ENCODE measurements at regions not wholly inside any gene's neighbourhood (a gene's known extent, or its start where the extent isn't known, plus 50 kb on each side); places are given as distances from the start of the nearest gene placed in this dataset.
"Not testable (repeated sequence)": the region's sequence is repeated elsewhere in the genome, so short reads cannot be mapped to it uniquely, and the experiment has no call there.

- no peak for DNase-seq
- intact Hi-C loops (cut with DNase I), result no loop called here
- Histone ChIP-seq H3K4me3 (no peak overlapping the region), H3K36me3 (no peaks in the 10 kb centered on the region), H3K9me3 (no peaks in the 10 kb centered on the region), H3K4me1 (no peaks in the 10 kb centered on the region), H3K27me3 (no peaks in the 10 kb centered on the region), H3K27ac (no peak overlapping the region)
- ATAC-seq, result no peak
- TF ChIP-seq CTCF (IDR thresholded peaks at IDR 0.05), result no peak
Observed at GRCh38 chr14:82009993-82010392, 476.3 kb upstream of the SEL1L start.

DNA sequence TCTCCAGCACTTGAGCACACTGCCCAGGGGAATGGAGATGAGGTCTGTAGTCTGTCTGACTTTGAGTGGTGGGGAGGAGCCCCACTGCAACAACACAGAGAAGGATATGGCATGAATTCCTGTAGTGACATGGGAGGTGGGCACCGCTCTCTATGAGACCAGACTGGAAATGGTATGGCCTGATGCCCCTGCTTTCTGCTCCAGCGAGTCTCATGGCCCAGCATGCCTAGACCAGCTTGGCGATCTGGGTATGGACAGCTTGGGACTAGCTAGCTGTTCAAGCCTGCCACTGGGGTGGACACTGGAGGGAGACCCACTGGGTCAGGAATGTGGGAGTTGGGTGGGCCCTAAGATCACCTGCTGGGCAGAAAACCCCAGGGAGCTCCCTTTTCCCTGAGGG lies 477.8 kb upstream of the SEL1L start:
- intact Hi-C loops (cut with DNase I), result no loop called here
- H3K4me3 ChIP-seq, result no peak overlapping the region
- H3K27ac ChIP-seq, result no peak overlapping the region
- no peaks in the 10 kb centered on the region for H3K36me3 ChIP-seq
- peak; percentile 29 for ATAC-seq
- H3K27me3 ChIP-seq, result no peaks in the 10 kb centered on the region
- no peak for TF ChIP-seq CTCF (IDR thresholded peaks at IDR 0.05)
- H3K4me1 ChIP-seq, result no peaks in the 10 kb centered on the region
- no peak for DNase-seq
- H3K9me3 ChIP-seq, result no peaks in the 10 kb centered on the region

DNA sequence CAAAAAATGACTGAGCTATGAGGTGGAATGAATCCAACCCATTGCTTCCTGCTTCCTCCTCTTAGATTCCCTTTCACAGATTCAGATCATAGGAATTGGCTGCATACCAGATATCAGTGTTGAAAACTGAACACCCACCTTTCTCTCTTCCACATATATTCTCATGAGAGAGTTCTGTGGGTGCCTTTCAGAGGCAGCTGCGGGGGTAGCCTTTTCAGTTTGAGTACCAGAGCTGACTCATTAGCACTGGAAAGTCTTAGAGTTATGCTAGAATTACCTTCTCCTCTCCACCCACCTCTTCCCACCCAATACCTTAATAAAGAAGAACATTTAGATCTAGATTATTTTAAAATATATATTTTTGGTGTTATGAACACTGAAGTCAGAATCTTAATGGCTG lies 495.4 kb upstream of the SEL1L start:
- Histone ChIP-seq H3K4me1 (no peaks in the 10 kb centered on the region), H3K9me3 (no peaks in the 10 kb centered on the region), H3K27ac (no peak overlapping the region), H3K36me3 (no peaks in the 10 kb centered on the region), H3K4me3 (no peak overlapping the region), H3K27me3 (no peaks in the 10 kb centered on the region)
- intact Hi-C loops (cut with DNase I), result no loop called here
- ATAC-seq, result no peak
- no peak for DNase-seq
- no peak for TF ChIP-seq CTCF (IDR thresholded peaks at IDR 0.05)

DNA sequence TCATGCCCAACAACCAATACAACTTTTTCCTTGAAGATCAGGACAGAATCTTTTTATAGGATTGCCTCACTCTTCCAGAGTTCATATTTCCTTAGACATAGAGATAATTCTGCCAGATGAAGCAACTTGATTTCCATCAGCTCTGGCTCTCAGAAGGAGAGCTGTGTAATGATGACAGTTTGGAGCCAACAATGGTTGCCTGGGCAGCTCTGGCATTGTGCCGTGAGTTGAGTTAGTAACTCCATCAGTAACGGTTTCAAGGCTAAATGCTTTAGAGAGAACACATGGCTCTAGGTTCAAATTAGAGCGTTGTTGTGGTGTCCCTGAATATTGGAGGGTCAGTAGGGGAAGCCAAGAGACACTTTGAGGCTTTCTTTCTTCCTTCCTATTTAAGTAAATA lies 501.7 kb upstream of the SEL1L start:
- H3K27ac ChIP-seq, result no peak overlapping the region
- H3K4me1 ChIP-seq, result no peaks in the 10 kb centered on the region
- no peaks in the 10 kb centered on the region for H3K36me3 ChIP-seq
- no peak for ATAC-seq
- DNase-seq, result no peak
- TF ChIP-seq CTCF (IDR thresholded peaks at IDR 0.05), result no peak
- no peaks in the 10 kb centered on the region for H3K27me3 ChIP-seq
- intact Hi-C loops (cut with DNase I), result no loop called here
- no peak overlapping the region for H3K4me3 ChIP-seq
- H3K9me3 ChIP-seq, result no peaks in the 10 kb centered on the region

- H3K27ac ChIP-seq, result not testable (repeated sequence)
Observed at GRCh38 chr14:82038066-82038465, 504.4 kb upstream of the SEL1L start.

GRCh38 chr14:82045339-82045738 lies 511.7 kb upstream of the SEL1L start:
- Histone ChIP-seq H3K36me3 (no peaks in the 10 kb centered on the region), H3K27ac (no peak overlapping the region), H3K27me3 (no peaks in the 10 kb centered on the region), H3K4me3 (no peak overlapping the region), H3K9me3 (no peaks in the 10 kb centered on the region), H3K4me1 (no peaks in the 10 kb centered on the region)
- DNase-seq, result no peak
- TF ChIP-seq CTCF (IDR thresholded peaks at IDR 0.05), result no peak
- ATAC-seq, result no peak
- intact Hi-C loops (cut with DNase I), result no loop called here

More at GRCh38 chr14:82038066-82038465, 504.4 kb upstream of the SEL1L start:
- intact Hi-C loops (cut with DNase I); H3K4me3 ChIP-seq; ATAC-seq; H3K4me1 ChIP-seq; H3K27me3 ChIP-seq; H3K9me3 ChIP-seq; DNase-seq; H3K36me3 ChIP-seq: not testable (repeated sequence)
